H9 (cell line): ENCODE measurements at regions not wholly inside any gene's neighbourhood (a gene's known extent, or its start where the extent isn't known, plus 50 kb on each side); places are given as distances from the start of the nearest gene placed in this dataset.

Experiments
- DNase-seq: peaks from one replicate; pipeline ENCODE4 v3.0.0-alpha.2; 2017
- H2AFZ ChIP-seq: one replicate; pipeline ENCODE4 v1.6.1; 2013; ENCODE audit warnings: mild to moderate bottlenecking, low read length, control low read depth, moderate library complexity
- H2AK5ac ChIP-seq: 2 replicates; pipeline ENCODE4 v1.6.1; 2013; ENCODE audit warnings: low read length, control low read depth, mixed read lengths; ENCODE audit not compliant: insufficient read length
- H2BK120ac ChIP-seq: one replicate; pipeline ENCODE4 v1.6.1; 2013; ENCODE audit warnings: low read depth, mild to moderate bottlenecking, low read length, control low read depth, inconsistent platforms; ENCODE audit not compliant: poor library complexity, severe bottlenecking
- H2BK12ac ChIP-seq: 2 replicates; pipeline ENCODE4 v1.6.1; 2013; ENCODE audit warnings: low read length, control low read depth, mixed read lengths, low read depth; ENCODE audit not compliant: insufficient read length
- H2BK15ac ChIP-seq: 2 replicates; pipeline ENCODE4 v1.6.1; 2013; ENCODE audit warnings: low read depth, low read length, control low read depth
- H2BK20ac ChIP-seq: one replicate; pipeline ENCODE4 v1.6.1; 2013; ENCODE audit warnings: low read depth, mild to moderate bottlenecking, low read length, control low read depth, inconsistent platforms; ENCODE audit not compliant: poor library complexity, severe bottlenecking
- H2BK5ac ChIP-seq: 2 replicates; pipeline ENCODE4 v1.6.1; 2013; ENCODE audit warnings: low read length, control low read depth, mixed read lengths; ENCODE audit not compliant: insufficient read length
- H3K14ac ChIP-seq: 2 replicates; pipeline ENCODE4 v1.6.1; 2013; ENCODE audit warnings: low read length, control low read depth; ENCODE audit not compliant: insufficient read depth
- H3K18ac ChIP-seq: 2 replicates; pipeline ENCODE4 v1.6.1; 2013; ENCODE audit warnings: low read depth, mild to moderate bottlenecking, mixed read lengths, low read length, control low read depth; ENCODE audit not compliant: insufficient read length
- H3K23ac ChIP-seq: 2 replicates; pipeline ENCODE4 v1.6.1; 2013; ENCODE audit warnings: low read length, control low read depth, mixed read lengths, low read depth; ENCODE audit not compliant: insufficient read length
- H3K23me2 ChIP-seq: 2 replicates; pipeline ENCODE4 v1.6.1; 2013; ENCODE audit warnings: low read depth, mild to moderate bottlenecking, mixed read lengths, low read length, control low read depth; ENCODE audit not compliant: insufficient read length, poor library complexity, severe bottlenecking
- H3K27ac ChIP-seq: 2 replicates; pipeline ENCODE4 v1.5.1; 2013; ENCODE audit warnings: low read length, control low read depth, mixed read lengths, low read depth; ENCODE audit not compliant: insufficient read length
- H3K27me3 ChIP-seq: 2 replicates; pipeline ENCODE4 v1.6.1; 2013; ENCODE audit warnings: low read length, control low read depth, inconsistent platforms; ENCODE audit not compliant: insufficient read depth
- H3K4ac ChIP-seq: 2 replicates; pipeline ENCODE4 v1.6.1; 2013; ENCODE audit warnings: low read depth, mild to moderate bottlenecking, control low read depth, inconsistent platforms, low read length, moderate library complexity
- H3K4me1 ChIP-seq: 2 replicates; pipeline ENCODE4 v1.6.1; 2013; ENCODE audit warnings: low read length, control low read depth, inconsistent platforms; ENCODE audit not compliant: insufficient read depth
- H3K4me2 ChIP-seq: 2 replicates; pipeline ENCODE4 v1.6.1; 2013; ENCODE audit warnings: low read length, control low read depth, mixed read lengths; ENCODE audit not compliant: insufficient read length, insufficient read depth
- H3K56ac ChIP-seq: 2 replicates; pipeline ENCODE4 v1.6.1; 2013; ENCODE audit warnings: low read depth, mild to moderate bottlenecking, mixed read lengths, low read length, control low read depth; ENCODE audit not compliant: insufficient read length
- H3K79me1 ChIP-seq: 2 replicates; pipeline ENCODE4 v1.6.1; 2013; ENCODE audit warnings: low read depth, mild to moderate bottlenecking, moderate library complexity, low read length, control low read depth, inconsistent platforms; ENCODE audit not compliant: insufficient read depth, poor library complexity, severe bottlenecking
- H3K79me2 ChIP-seq: 2 replicates; pipeline ENCODE4 v1.6.1; 2013; ENCODE audit warnings: low read length, control low read depth, inconsistent platforms; ENCODE audit not compliant: insufficient read depth
- H3K9ac ChIP-seq: 2 replicates; pipeline ENCODE4 v1.6.1; 2013; ENCODE audit warnings: low read length, control low read depth, mixed read lengths; ENCODE audit not compliant: insufficient read length; ENCODE audit errors: extremely low read depth
- H3K9me3 ChIP-seq: one replicate; pipeline ENCODE4 v1.6.1; 2013; ENCODE audit warnings: low read depth, low read length, inconsistent platforms; ENCODE audit not compliant: control insufficient read depth
- H3T11ph ChIP-seq: one replicate; pipeline ENCODE4 v1.6.1; 2013; ENCODE audit warnings: mild to moderate bottlenecking, low read length, control low read depth, inconsistent platforms
- H4K20me1 ChIP-seq: one replicate; pipeline ENCODE4 v1.6.1; 2013; ENCODE audit not compliant: control insufficient read depth, insufficient read length, insufficient read depth
- H4K5ac ChIP-seq: 2 replicates; pipeline ENCODE4 v1.6.1; 2013; ENCODE audit warnings: low read depth, mild to moderate bottlenecking, mixed read lengths, low read length, control low read depth; ENCODE audit not compliant: insufficient read length
- H4K8ac ChIP-seq: replicated peaks from 2 replicates; pipeline ENCODE4 v1.6.1; 2013; ENCODE audit warnings: low read length, control low read depth, mixed read lengths, low read depth; ENCODE audit not compliant: insufficient read length
- H4K91ac ChIP-seq: 2 replicates; pipeline ENCODE4 v1.6.1; 2013; ENCODE audit warnings: low read depth, mild to moderate bottlenecking, moderate library complexity, mixed read lengths, low read length, control low read depth; ENCODE audit not compliant: insufficient read length
- H3K27ac Mint-ChIP-seq, 3 experiments: 2 replicates in 2 of 3; 3 replicates in 1 of 3; pipeline ENCODE4 v1.8.0; 2020 to 2021; ENCODE audit warnings: mixed read lengths in 3 of 3, mild to moderate bottlenecking in 1 of 3, moderate library complexity in 1 of 3
- H3K27me3 Mint-ChIP-seq: 2 replicates; pipeline ENCODE4 v1.8.0; 2021; ENCODE audit warnings: low read depth, mild to moderate bottlenecking, moderate library complexity, mixed read lengths
- H3K36me3 Mint-ChIP-seq, 3 experiments: 2 replicates in 2 of 3; 3 replicates in 1 of 3; pipeline ENCODE4 v1.8.0; 2020 to 2021; ENCODE audit warnings: low read depth in 3 of 3, mixed read lengths in 3 of 3; ENCODE audit not compliant: insufficient read depth in 1 of 3
- H3K4me1 Mint-ChIP-seq, 2 experiments: 2 replicates each; pipeline ENCODE4 v1.8.0; 2020; ENCODE audit warnings: mixed read lengths in 2 of 2
- H3K4me3 Mint-ChIP-seq, 2 experiments: 2 replicates in 1 of 2; 3 replicates in 1 of 2; pipeline ENCODE4 v1.8.0; 2020 to 2021; ENCODE audit warnings: mild to moderate bottlenecking in 2 of 2, mixed read lengths in 2 of 2, moderate library complexity in 1 of 2
- H3K9me3 Mint-ChIP-seq, 2 experiments: 2 replicates in 1 of 2; 3 replicates in 1 of 2; pipeline ENCODE4 v1.8.0; 2020; ENCODE audit warnings: mild to moderate bottlenecking in 2 of 2, mixed read lengths in 2 of 2, moderate library complexity in 1 of 2
- CTCF ChIP-seq: fragments of 200-600 bp; sonication (generic); conservative IDR thresholded peaks from 3 replicates; pipeline ENCODE4 v1.8.0; 2021; ENCODE audit warnings: antibody characterized with exemption, mild to moderate bottlenecking
- WGBS: extraction: QIAGEN DNeasy Blood & Tissue Kit; methylation state at CpG from one replicate; pipeline ENCODE4 v1.1.7; 2013; ENCODE audit warnings: missing lambda C conversion rate, low lambda C conversion rate, mixed read lengths; ENCODE audit not compliant: insufficient read length; ENCODE audit errors: extremely low coverage; 5-methylcytosine and 5-hydroxymethylcytosine counted together

- no peak for TF ChIP-seq CTCF
- Histone ChIP-seq H2AFZ (no peak overlapping the region), H3K79me2 (no peaks in the 10 kb centered on the region), H2BK12ac (no peak overlapping the region), H3K9me3 (no peaks in the 10 kb centered on the region), H4K20me1 (no peaks in the 10 kb centered on the region), H2BK20ac (no peak overlapping the region), H3K79me1 (no peaks in the 10 kb centered on the region), H3K27ac (no peak overlapping the region), H4K8ac (no peak overlapping the region), H4K91ac (no peak overlapping the region), H2BK120ac (no peak overlapping the region), H2BK15ac (no peak overlapping the region), H2AK5ac (no peak overlapping the region), H3K4ac (no peak overlapping the region), H3K4me2 (no peak overlapping the region), H2BK5ac (no peak overlapping the region), H3K56ac (no peak overlapping the region), H3K14ac (no peak overlapping the region), H4K5ac (no peak overlapping the region), H3K4me1 (no peaks in the 10 kb centered on the region), H3K27me3 (no peaks in the 10 kb centered on the region), H3K23ac (no peak overlapping the region), H3K23me2 (no peaks in the 10 kb centered on the region), H3K18ac (no peak overlapping the region), H3K9ac (no peak overlapping the region), H3T11ph (no peak overlapping the region)
- peaks cover 32% of the 10 kb centered on the region in 2 experiments for H3K4me1 Mint-ChIP-seq
- peaks cover 15% of the 10 kb centered on the region for H3K27me3 Mint-ChIP-seq
- H3K9me3 Mint-ChIP-seq: peaks cover 4 to 8% of the 10 kb centered on the region in 2 experiments; a peak in 3 of 5 replicates
- H3K36me3 Mint-ChIP-seq: peaks cover 0 to 2% (median 0%) of the 10 kb centered on the region in 3 experiments; a peak in 2 of 7 replicates
- no peak overlapping the region for H3K4me3 Mint-ChIP-seq
- no peak for DNase-seq
- WGBS: no CpG with 5 or more reads among the region's 24 CpGs
- no peak overlapping the region for H3K27ac Mint-ChIP-seq
Measured at GRCh38 chr1:4133297-4133938, 233.3 kb upstream of the C1orf174 start.
